ENCODE measurements at regions not wholly inside any gene's neighbourhood (a gene's known extent, or its start where the extent isn't known, plus 50 kb on each side); places are given as distances from the start of the nearest gene placed in this dataset.
"Not testable (repeated sequence)": the region's sequence is repeated elsewhere in the genome, so short reads cannot be mapped to it uniquely, and the experiment has no call there.

GRCh38 chr6:84291033-84291432 lies 63.6 kb upstream of the CEP162 start:
- not testable (repeated sequence) for DNase-seq (ENCODE audit: low spot score in 2 of 2); FAIRE-seq

GRCh38 chr6:84284428-84285049 lies 57.1 kb upstream of the CEP162 start:
- DNase-seq (ENCODE audit: low spot score in 2 of 2) (no peak), FAIRE-seq (no peak)

DNA sequence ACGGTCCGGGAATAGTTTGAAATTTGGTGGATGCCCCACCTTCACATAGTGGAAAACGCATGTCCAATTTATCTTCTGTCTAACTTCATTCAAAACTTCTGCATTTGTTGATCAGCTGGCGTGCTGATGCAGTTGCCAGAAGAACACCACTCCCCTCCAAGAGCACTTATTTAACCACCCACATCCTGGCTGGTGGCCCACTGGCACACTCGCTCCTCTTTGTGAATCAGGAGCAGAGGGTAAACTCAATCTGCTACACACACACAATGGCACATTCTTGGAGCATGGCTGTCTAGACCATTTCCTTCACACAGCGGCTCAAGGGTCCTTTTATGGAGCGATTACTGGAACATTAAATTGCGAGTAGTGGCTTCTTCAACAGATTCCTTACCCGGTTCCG lies 55.1 kb upstream of the CEP162 start:
- FAIRE-seq (no peak), DNase-seq (ENCODE audit: low spot score in 2 of 2) (no peak)

DNA sequence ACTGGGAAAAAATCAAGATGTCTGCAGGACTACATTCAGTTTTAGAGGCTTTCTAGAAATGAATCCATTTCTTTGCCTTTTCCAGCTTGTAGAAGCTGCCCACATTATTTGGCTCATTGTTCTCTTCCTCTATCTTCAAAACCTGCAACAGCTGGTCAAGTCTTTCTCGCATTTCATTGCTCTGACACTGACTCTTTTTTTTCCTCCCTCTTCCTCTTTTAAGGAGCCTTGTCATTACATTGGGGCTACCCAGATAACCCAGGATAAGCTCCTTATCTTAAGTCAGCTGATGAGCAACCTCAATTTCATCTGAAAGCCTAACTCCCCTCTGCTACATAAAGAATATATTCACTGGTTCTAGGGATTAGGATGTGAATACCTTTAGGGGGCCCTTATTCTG lies 53.2 kb upstream of the CEP162 start:
- no peak for FAIRE-seq
- no peak for DNase-seq (ENCODE audit: low spot score in 2 of 2)

DNA sequence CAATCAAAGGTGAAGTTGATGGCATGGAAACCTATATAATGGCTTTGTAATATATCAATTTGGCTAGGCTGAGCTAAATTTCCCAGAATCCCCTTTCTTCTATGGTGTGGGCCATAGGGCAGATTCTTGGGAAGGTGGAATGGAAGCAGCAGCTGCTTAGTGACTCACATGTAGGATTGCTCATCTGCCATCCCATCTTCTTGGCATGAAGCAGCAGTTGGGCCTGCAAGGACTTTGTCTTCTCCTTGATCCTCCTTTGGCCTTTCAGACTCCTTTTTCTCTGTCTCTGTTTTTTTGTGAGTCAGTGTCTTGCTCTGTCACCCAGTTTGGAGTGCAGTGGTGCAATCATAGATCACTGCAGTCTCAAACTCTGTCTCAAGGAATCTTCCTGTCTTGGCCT lies 52.6 kb upstream of the CEP162 start:
- FAIRE-seq (no peak), DNase-seq (ENCODE audit: low spot score in 2 of 2) (no peak)

GRCh38 chr6:84278321-84278998 lies 51.0 kb upstream of the CEP162 start:
- no peak for FAIRE-seq
- no peak for DNase-seq (ENCODE audit: low spot score in 2 of 2)

All from frontal cortex (tissue), 3 donors.